GM23338 (cell line): ENCODE measurements at regions not wholly inside any gene's neighbourhood (a gene's known extent, or its start where the extent isn't known, plus 50 kb on each side); places are given as distances from the start of the nearest gene placed in this dataset.

Source experiments
- ATAC-seq: fragments of 200-7000 bp; cut with Tn5 transposase; 3 replicates; pipeline ENCODE4 v1.9.1; 2020
- DNase-seq: peaks from one replicate; pipeline ENCODE4 v3.0.0-alpha.2; 2015; ENCODE audit warnings: low spot score
- H2AFZ ChIP-seq: fragments of 200-600 bp; sonication (generic); 2 replicates; pipeline ENCODE4 v1.8.0; 2016; ENCODE audit warnings: antibody characterized with exemption, mild to moderate bottlenecking, moderate library complexity
- H3F3A ChIP-seq: fragments of 200-600 bp; sonication (generic); replicated peaks from 2 replicates; pipeline ENCODE4 v1.8.0; 2017; ENCODE audit warnings: antibody characterized with exemption, mixed run types, low read depth
- H3K27ac ChIP-seq: fragments of 200-600 bp; sonication (generic); 2 replicates; pipeline ENCODE4 v1.6.1; 2016; ENCODE audit warnings: low read depth
- H3K27me3 ChIP-seq: fragments of 200-600 bp; sonication (generic); 2 replicates; pipeline ENCODE4 v1.8.0; 2016; ENCODE audit warnings: mild to moderate bottlenecking, mixed run types, moderate library complexity; ENCODE audit not compliant: insufficient read depth
- H3K36me3 ChIP-seq: fragments of 200-600 bp; sonication (generic); 2 replicates; pipeline ENCODE4 v1.8.0; 2016; ENCODE audit warnings: mild to moderate bottlenecking; ENCODE audit not compliant: insufficient read depth
- H3K4me1 ChIP-seq: fragments of 200-600 bp; sonication (generic); 2 replicates; pipeline ENCODE4 v1.8.0; 2016; ENCODE audit warnings: mild to moderate bottlenecking, moderate library complexity; ENCODE audit not compliant: insufficient read depth
- H3K4me2 ChIP-seq: fragments of 200-600 bp; sonication (generic); 2 replicates; pipeline ENCODE4 v1.7.1; 2017; ENCODE audit warnings: mixed run types
- H3K4me3 ChIP-seq: fragments of 200-600 bp; sonication (generic); 2 replicates; pipeline ENCODE4 v1.6.1; 2016; ENCODE audit warnings: mixed run types
- H3K79me2 ChIP-seq: fragments of 200-600 bp; sonication (generic); replicated peaks from 2 replicates; pipeline ENCODE4 v1.8.0; 2017; ENCODE audit warnings: mild to moderate bottlenecking; ENCODE audit not compliant: insufficient read depth
- H3K9me2 ChIP-seq: fragments of 200-600 bp; sonication (generic); 2 replicates; pipeline ENCODE4 v1.8.0; 2017; ENCODE audit not compliant: insufficient read depth
- H4K20me1 ChIP-seq: fragments of 200-600 bp; sonication (generic); replicated peaks from 2 replicates; pipeline ENCODE4 v1.8.0; 2017; ENCODE audit warnings: mild to moderate bottlenecking; ENCODE audit not compliant: insufficient read depth
- H3K27ac Mint-ChIP-seq: 2 replicates; pipeline ENCODE4 v1.8.0; 2020; ENCODE audit warnings: inconsistent platforms, mild to moderate bottlenecking, moderate library complexity, mixed read lengths
- H3K27me3 Mint-ChIP-seq: 3 replicates; pipeline ENCODE4 v1.8.0; 2022; ENCODE audit warnings: low read depth, mild to moderate bottlenecking, moderate library complexity, mixed read lengths, inconsistent platforms; ENCODE audit not compliant: insufficient read depth, poor library complexity
- H3K36me3 Mint-ChIP-seq: 3 replicates; pipeline ENCODE4 v1.8.0; 2021; ENCODE audit warnings: low read depth, mild to moderate bottlenecking, inconsistent platforms, moderate library complexity, mixed read lengths
- H3K4me1 Mint-ChIP-seq: 3 replicates; pipeline ENCODE4 v1.8.0; 2020; ENCODE audit warnings: mild to moderate bottlenecking, inconsistent platforms, mixed read lengths
- H3K4me3 Mint-ChIP-seq: 3 replicates; pipeline ENCODE4 v1.8.0; 2021; ENCODE audit warnings: moderate library complexity, mild to moderate bottlenecking, inconsistent platforms, mixed read lengths
- H3K9me3 Mint-ChIP-seq: 3 replicates; pipeline ENCODE4 v1.8.0; 2020; ENCODE audit warnings: moderate library complexity, mild to moderate bottlenecking, inconsistent platforms, mixed read lengths
- CREB1 ChIP-seq: fragments of 250-450 bp; sonication (Bioruptor Pico); IDR thresholded peaks from 2 replicates; pipeline ENCODE4 v1.5.0; 2020; ENCODE audit warnings: low read depth, mild to moderate bottlenecking, moderate library complexity
- CTCF ChIP-seq, 2 experiments: fragments of 200-600 bp in 1 of 2; sonication (generic) in 1 of 2; conservative IDR thresholded peaks; 2 replicates each; pipeline versions ENCODE4 v1.5.1 to v1.6.1; 2016 to 2017; ENCODE audit warnings: antibody characterized with exemption in 2 of 2, low read depth in 2 of 2, mild to moderate bottlenecking in 2 of 2, moderate library complexity in 1 of 2
- ETS1 ChIP-seq: IDR thresholded peaks from 2 replicates; pipeline ENCODE4 v1.6.1; 2016; ENCODE audit warnings: antibody characterized with exemption
- EZH2 ChIP-seq: fragments of 200-600 bp; sonication (generic); IDR thresholded peaks from one replicate; pipeline ENCODE4 v1.8.0; 2017; ENCODE audit warnings: antibody characterized with exemption, mild to moderate bottlenecking, low read depth; ENCODE audit not compliant: unreplicated experiment
- EZH2phosphoT487 ChIP-seq: fragments of 200-600 bp; sonication (generic); IDR thresholded peaks from one replicate; pipeline ENCODE4 v1.8.1; 2018; ENCODE audit warnings: antibody characterized with exemption; ENCODE audit not compliant: unreplicated experiment
- JUNB ChIP-seq: IDR thresholded peaks from one replicate; pipeline ENCODE4 v1.6.1; 2016; ENCODE audit warnings: antibody characterized with exemption; ENCODE audit not compliant: unreplicated experiment
- NANOG ChIP-seq: IDR thresholded peaks from 2 replicates; pipeline ENCODE4 v1.6.1; 2016; ENCODE audit warnings: antibody characterized with exemption, borderline replicate concordance
- POLR2AphosphoS5 ChIP-seq: IDR thresholded peaks from 2 replicates; pipeline ENCODE4 v1.6.1; 2016; ENCODE audit warnings: antibody characterized with exemption, low read depth
- REST ChIP-seq: IDR thresholded peaks from one replicate; pipeline ENCODE4 v1.6.1; 2018; ENCODE audit warnings: antibody characterized with exemption; ENCODE audit not compliant: unreplicated experiment
- STAT1 ChIP-seq: IDR thresholded peaks from one replicate; pipeline ENCODE4 v1.6.1; 2016; ENCODE audit warnings: antibody characterized with exemption; ENCODE audit not compliant: unreplicated experiment
- ZNF114 ChIP-seq: fragments of 250-450 bp; sonication (Bioruptor Pico); IDR thresholded peaks from 2 replicates; pipeline ENCODE4 v1.5.0; 2020; ENCODE audit warnings: mild to moderate bottlenecking, moderate library complexity
- ZNF331 ChIP-seq: fragments of 250-450 bp; sonication (Bioruptor Pico); IDR thresholded peaks from 2 replicates; pipeline ENCODE4 v1.5.0; 2020; ENCODE audit warnings: low read depth, mild to moderate bottlenecking, moderate library complexity
- ZNF462 ChIP-seq: fragments of 250-450 bp; sonication (Bioruptor Pico); IDR thresholded peaks from 2 replicates; pipeline ENCODE4 v1.5.0; 2020; ENCODE audit warnings: mild to moderate bottlenecking, moderate library complexity

- no peak for DNase-seq
These were observed 256.3 kb upstream of the SOX4 start for GRCh38 chr6:21337263-21337662.

More at GRCh38 chr6:21337263-21337662, 256.3 kb upstream of the SOX4 start:
- peaks cover 3% of the 10 kb centered on the region for H3K27me3 Mint-ChIP-seq
- Histone ChIP-seq H3K36me3 (no peaks in the 10 kb centered on the region), H3K27ac (no peak overlapping the region), H3K79me2 (no peaks in the 10 kb centered on the region), H3K9me2 (0 out of 2 replicates have a peak, but pooled peaks cover 3% of the 10 kb centered on the region), H4K20me1 (no peaks in the 10 kb centered on the region), H3K4me1 (no peaks in the 10 kb centered on the region), H3F3A (no peaks in the 10 kb centered on the region), H3K4me2 (no peak overlapping the region), H2AFZ (no peak overlapping the region), H3K27me3 (no peaks in the 10 kb centered on the region), H3K4me3 (no peak overlapping the region)
- no peak for TF ChIP-seq ZNF462 (CRISPR knock-in tag)
- TF ChIP-seq CTCF (conservative IDR thresholded peaks at IDR 0.05; ENCODE audit: low read depth in 2 of 2), result no peak
- TF ChIP-seq POLR2AphosphoS5, result no peak
- no peak for TF ChIP-seq REST
- TF ChIP-seq EZH2, result no peak
- no peak for TF ChIP-seq ZNF114
- no peak for TF ChIP-seq ZNF331 (CRISPR knock-in tag)
- no peak for TF ChIP-seq EZH2phosphoT487
- TF ChIP-seq ETS1, result no peak
- no peak for TF ChIP-seq JUNB
- TF ChIP-seq STAT1, result no peak
- no peak for TF ChIP-seq CREB1 (CRISPR knock-in tag)
- TF ChIP-seq NANOG, result no peak
- H3K4me3 Mint-ChIP-seq, result no peak overlapping the region
- no peaks in the 10 kb centered on the region for H3K36me3 Mint-ChIP-seq
- no peak overlapping the region for H3K27ac Mint-ChIP-seq
- H3K4me1 Mint-ChIP-seq, result no peaks in the 10 kb centered on the region
- H3K9me3 Mint-ChIP-seq, result peaks cover 4% of the 10 kb centered on the region; the same call in 2 of the 3 replicates
- no peak for ATAC-seq
